ENCODE measurements at regions not wholly inside any gene's neighbourhood (a gene's known extent, or its start where the extent isn't known, plus 50 kb on each side); places are given as distances from the start of the nearest gene placed in this dataset.
A peak's percentile ranks its signal among the peaks of the same experiment; 100 is the strongest.

DNA sequence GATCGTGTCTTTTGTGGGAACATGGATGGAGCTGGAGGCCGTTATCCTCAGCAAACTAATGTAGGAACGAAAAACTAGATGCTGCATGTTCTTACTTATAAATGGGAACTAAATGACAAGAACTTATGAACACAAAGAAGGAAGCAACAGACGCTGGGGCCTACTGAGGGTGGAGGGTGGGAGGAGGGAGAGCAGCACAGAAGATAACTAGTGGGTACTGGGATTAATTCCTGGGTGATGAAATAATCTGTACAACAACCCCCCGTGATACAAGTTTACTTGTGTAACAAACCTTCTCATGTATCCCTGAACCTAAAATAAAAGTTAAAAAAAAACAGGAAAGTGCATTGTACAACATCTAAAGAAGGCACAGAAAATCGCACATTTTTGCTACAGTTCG is 59.0 kb upstream of the TMEM170B start:
- Histone ChIP-seq H3K4me1 (ENCODE audit: control insufficient read depth in 2 of 3, insufficient read depth in 2 of 3, low read depth in 1 of 3, low read length in 3 of 3) (peaks cover 2 to 8% (median 5%) of the 10 kb centered on the region in 3 donors), H3K27ac (ENCODE audit: low read depth in 2 of 2, low read length in 2 of 2) (no peak overlapping the region), H3K9me3 (ENCODE audit: control insufficient read depth in 2 of 3, insufficient read depth in 1 of 3, low read length in 3 of 3) (no peaks in the 10 kb centered on the region), H3K4me3 (ENCODE audit: low read length in 3 of 3) (no peak overlapping the region), H3K27me3 (ENCODE audit: control insufficient read depth, insufficient read depth, low read length) (no peaks in the 10 kb centered on the region), H3K36me3 (ENCODE audit: control insufficient read depth in 2 of 3, insufficient read depth in 3 of 3, low read length in 3 of 3) (no peaks in the 10 kb centered on the region), H3K9ac (ENCODE audit: low read length in 3 of 3) (no peak overlapping the region)
- FAIRE-seq (no peak), DNase-seq (no peak)
- intact Hi-C loops (cut with DNase I): no loop called here
- TF ChIP-seq, protein P1, sequence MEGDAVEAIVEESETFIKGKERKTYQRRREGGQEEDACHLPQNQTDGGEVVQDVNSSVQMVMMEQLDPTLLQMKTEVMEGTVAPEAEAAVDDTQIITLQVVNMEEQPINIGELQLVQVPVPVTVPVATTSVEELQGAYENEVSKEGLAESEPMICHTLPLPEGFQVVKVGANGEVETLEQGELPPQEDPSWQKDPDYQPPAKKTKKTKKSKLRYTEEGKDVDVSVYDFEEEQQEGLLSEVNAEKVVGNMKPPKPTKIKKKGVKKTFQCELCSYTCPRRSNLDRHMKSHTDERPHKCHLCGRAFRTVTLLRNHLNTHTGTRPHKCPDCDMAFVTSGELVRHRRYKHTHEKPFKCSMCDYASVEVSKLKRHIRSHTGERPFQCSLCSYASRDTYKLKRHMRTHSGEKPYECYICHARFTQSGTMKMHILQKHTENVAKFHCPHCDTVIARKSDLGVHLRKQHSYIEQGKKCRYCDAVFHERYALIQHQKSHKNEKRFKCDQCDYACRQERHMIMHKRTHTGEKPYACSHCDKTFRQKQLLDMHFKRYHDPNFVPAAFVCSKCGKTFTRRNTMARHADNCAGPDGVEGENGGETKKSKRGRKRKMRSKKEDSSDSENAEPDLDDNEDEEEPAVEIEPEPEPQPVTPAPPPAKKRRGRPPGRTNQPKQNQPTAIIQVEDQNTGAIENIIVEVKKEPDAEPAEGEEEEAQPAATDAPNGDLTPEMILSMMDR (IDR thresholded peaks at IDR 0.05; ENCODE audit: borderline replicate concordance, extremely low read depth, insufficient read depth): no peak

DNA sequence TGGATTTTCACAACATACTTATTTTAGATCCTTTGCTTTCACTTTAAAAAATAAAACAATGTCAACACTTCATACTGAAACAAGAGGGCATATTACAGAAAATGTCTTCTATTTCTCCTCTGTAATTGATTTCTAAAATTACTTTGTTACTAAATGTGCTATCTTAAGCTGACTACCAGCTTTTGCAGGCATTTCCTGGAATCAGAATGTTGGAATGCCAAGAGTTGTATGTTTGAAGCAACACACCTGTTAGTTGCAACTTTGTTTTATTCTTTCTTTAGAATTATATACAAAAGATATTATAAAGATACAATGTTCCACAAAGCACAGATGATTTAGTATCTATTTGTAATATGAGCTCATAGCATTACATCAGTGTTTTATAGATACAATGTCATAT is 62.5 kb upstream of the TMEM170B start:
- intact Hi-C loops (cut with DNase I): no loop called here
- no peak overlapping the region for H3K27ac ChIP-seq (ENCODE audit: low read depth in 2 of 2, low read length in 2 of 2)
- no peaks in the 10 kb centered on the region for H3K27me3 ChIP-seq (ENCODE audit: control insufficient read depth, insufficient read depth, low read length)
- no peak for DNase-seq
- peaks cover 2 to 6% (median 2%) of the 10 kb centered on the region in 3 donors for H3K4me1 ChIP-seq (ENCODE audit: control insufficient read depth in 2 of 3, insufficient read depth in 2 of 3, low read depth in 1 of 3, low read length in 3 of 3)
- no peaks in the 10 kb centered on the region for H3K9me3 ChIP-seq (ENCODE audit: control insufficient read depth in 2 of 3, insufficient read depth in 1 of 3, low read length in 3 of 3)
- no peaks in the 10 kb centered on the region for H3K36me3 ChIP-seq (ENCODE audit: control insufficient read depth in 2 of 3, insufficient read depth in 3 of 3, low read length in 3 of 3)
- FAIRE-seq: peak; percentile 64
- H3K9ac ChIP-seq (ENCODE audit: low read length in 3 of 3): no peak overlapping the region
- TF ChIP-seq, protein P1 (IDR thresholded peaks at IDR 0.05; ENCODE audit: borderline replicate concordance, extremely low read depth, insufficient read depth): no peak
- H3K4me3 ChIP-seq (ENCODE audit: low read length in 3 of 3): no peak overlapping the region

DNA sequence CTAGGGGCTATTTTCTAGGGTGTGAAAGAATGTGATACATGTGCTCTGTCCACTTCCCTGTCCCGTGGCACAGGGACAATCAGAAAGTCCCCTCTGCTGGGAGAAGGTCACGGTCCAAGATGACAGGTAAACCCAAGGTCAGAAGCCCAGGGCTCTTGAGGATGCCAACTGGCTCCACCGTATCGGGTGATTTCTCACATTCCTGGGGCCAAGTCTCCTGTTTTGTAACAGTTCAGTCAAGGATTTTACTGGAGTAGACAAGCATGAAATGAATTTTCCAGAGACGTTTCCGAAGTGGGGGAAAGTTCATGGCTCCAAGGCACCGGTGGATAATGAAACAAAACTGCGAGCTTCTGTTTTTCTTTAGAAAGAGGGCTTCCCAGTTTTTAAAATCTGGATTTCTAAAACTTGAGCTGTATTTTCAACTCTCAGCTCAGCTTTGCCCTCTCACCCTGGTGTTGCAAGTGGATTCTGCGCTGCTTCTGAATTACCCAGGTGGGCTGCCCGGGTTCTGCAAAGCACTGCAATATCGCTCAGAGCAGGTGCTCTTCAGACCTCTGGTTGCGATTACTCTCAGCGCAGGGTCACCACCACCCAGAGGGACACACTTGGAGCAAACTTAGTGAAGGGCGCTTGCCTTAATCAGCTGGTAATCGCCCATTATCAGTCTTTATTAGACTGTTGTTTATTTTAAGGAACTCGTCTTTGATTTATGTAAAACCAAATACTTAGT is 64.4 kb upstream of the TMEM170B start:
- TF ChIP-seq, protein P1 (IDR thresholded peaks at IDR 0.05; ENCODE audit: borderline replicate concordance, extremely low read depth, insufficient read depth): no peak
- Histone ChIP-seq H3K36me3 (ENCODE audit: control insufficient read depth in 2 of 3, insufficient read depth in 3 of 3, low read length in 3 of 3) (no peaks in the 10 kb centered on the region), H3K9ac (ENCODE audit: low read length in 3 of 3) (peak overlapping the region in 2 of 3 donors; percentile 5 to 90), H3K4me1 (ENCODE audit: control insufficient read depth in 2 of 3, insufficient read depth in 2 of 3, low read depth in 1 of 3, low read length in 3 of 3) (peaks cover 0 to 2% (median 0%) of the 10 kb centered on the region in 3 donors), H3K27ac (ENCODE audit: low read depth in 2 of 2, low read length in 2 of 2) (peak overlapping the region; percentile 37 to 85), H3K9me3 (ENCODE audit: control insufficient read depth in 2 of 3, insufficient read depth in 1 of 3, low read length in 3 of 3) (no peaks in the 10 kb centered on the region), H3K27me3 (ENCODE audit: control insufficient read depth, insufficient read depth, low read length) (no peaks in the 10 kb centered on the region), H3K4me3 (ENCODE audit: low read length in 3 of 3) (peak overlapping the region in 2 of 3 donors; percentile 58 to 65)
- no peak for FAIRE-seq
- intact Hi-C loops (cut with DNase I): no loop called here
- DNase-seq: peak in 3 of 5 donors; percentile 49 to 78 (median 77)

Data from kidney (tissue), 13 donors.